HG03439 (cell line): ENCODE measurements at regions not wholly inside any gene's neighbourhood (a gene's known extent, or its start where the extent isn't known, plus 50 kb on each side); places are given as distances from the start of the nearest gene placed in this dataset.
"Not testable (repeated sequence)": the region's sequence is repeated elsewhere in the genome, so short reads cannot be mapped to it uniquely, and the experiment has no call there.

Experiments used
- ATAC-seq: cut with Tn5 transposase; IDR thresholded peaks from one replicate; pipeline ENCODE4 v1.9.1; 2021; ENCODE audit warnings: mild to moderate bottlenecking, moderate library complexity; ENCODE audit not compliant: unreplicated experiment

DNA sequence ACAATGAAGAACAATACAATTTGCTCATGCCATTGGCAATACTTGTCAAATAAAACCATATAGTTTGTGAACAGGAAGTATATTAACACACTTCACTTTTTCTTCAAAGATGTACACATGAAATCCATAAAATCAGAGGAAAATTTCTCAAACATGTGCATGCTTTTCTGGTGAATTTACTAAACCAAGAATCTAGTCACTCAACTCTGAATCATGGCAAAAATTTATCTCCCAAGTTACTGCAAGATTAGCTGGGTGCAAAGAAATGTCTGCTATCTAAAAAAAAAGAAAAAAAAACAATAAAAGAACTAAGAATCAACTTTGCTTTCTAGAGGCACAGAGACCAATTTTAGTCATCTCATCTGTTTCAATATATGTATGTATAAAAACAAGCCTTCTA is 419.2 kb downstream of the NR4A2 start:
- ATAC-seq, result no peak

DNA sequence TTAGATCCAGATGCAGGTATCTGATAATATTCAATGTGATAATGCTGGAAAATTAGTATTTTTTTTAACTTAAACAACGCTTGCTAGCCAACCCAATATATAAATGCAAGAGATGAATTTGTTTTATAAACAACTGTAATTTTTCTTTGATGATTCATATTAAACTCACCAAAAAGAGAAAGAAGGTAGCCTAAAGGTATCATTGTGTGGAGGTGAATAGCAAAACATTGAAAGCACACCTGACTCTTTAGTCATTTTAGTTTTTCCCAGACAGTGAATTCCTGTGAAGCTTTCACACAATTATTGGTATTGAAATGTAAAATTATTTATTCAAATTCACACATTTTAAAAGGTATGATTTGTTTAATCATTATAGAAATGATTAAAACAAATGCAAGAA is 424.0 kb downstream of the NR4A2 start:
- no peak for ATAC-seq

DNA sequence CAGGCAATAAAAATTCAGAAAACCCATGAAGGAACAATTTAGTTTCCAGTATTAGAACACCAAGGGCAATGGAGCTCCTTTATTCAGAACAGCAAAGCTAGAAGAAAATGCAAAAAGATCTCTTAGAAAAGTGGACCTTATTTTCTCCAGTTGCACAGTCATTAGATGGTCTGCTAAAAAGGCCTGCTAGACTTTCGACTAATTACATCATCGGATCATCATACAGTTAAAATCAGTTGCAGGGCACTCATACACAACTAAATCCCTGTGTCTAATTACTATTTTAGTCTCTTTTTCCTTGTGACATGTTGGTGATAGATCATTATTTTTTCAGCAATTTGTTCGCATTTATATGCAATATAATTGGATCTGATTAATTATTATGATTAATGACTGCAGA is 425.3 kb downstream of the NR4A2 start:
- ATAC-seq, result no peak

DNA sequence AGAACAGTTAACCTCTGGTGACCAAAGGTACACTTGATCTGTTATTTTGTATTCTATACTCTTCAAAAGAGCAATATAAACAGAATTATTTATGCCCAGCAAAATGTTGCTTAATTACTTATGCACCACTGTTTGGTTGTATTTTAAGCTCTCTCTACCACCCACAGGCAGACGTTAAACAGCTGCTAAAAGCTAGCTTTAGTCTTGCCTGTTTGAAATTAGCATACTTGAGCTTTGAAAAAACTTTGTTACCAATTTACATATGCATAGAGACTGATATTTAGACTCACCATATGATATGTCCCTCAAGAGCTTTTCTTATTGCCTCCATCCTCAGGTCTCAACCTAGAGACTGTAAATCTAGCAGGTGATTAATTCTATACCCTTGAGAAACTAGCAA is 426.9 kb downstream of the NR4A2 start:
- no peak for ATAC-seq

DNA sequence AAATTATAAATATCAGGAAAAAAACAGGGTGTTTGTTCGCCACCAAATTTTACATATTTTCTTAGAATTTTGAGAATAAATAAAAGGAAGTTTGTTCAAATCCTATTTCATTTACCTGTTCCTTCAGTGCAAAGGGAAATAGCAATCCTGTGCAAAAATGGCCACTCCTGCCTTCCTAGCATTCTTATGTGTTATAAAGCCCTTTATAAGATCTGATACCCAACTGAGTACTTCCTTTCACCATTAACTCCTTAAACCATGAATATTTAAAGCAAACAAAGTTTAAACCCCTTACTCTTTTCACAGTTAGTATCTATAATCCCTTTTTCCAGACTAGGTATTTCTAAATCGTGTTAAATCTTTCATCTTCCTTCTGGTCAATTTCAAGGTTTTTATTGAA is 427.8 kb downstream of the NR4A2 start:
- no peak for ATAC-seq

DNA sequence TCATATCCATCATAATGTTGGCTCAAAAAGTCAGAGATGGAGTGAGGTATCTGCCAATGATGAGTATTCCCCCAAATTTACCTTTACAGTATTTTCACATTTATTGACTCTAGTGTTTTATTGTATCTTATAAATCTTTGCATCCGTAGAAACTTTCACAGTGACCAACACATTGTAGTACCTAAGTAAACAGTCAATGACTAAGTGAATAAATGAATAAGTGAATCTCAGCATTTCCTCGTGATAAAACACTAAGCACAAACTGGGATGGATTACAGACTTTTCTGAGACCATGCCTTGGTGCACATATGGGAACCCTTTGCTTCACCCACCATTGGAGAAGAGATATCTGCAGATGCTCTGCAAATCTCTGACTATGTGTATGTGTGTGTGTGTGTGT is 429.9 kb downstream of the NR4A2 start:
- no peak for ATAC-seq

DNA sequence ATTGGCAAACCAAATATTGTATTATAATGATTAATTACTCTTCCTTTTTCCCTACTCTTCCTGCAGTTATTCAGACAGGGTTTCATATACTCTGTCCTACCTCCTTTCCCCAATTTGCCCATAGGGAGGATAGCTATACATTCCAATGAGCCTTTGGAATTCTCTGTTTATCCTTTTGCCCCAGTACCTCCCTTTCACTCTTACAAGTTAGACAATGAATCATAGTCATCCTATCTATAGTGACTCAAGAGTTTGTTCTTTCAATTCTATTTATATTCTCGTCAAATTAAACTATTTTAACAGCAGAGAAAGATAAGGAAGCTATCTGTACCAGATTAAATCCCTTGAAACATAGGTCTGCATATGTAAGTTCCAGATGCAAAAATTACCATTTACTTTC is 437.5 kb downstream of the NR4A2 start:
- ATAC-seq, result no peak

DNA sequence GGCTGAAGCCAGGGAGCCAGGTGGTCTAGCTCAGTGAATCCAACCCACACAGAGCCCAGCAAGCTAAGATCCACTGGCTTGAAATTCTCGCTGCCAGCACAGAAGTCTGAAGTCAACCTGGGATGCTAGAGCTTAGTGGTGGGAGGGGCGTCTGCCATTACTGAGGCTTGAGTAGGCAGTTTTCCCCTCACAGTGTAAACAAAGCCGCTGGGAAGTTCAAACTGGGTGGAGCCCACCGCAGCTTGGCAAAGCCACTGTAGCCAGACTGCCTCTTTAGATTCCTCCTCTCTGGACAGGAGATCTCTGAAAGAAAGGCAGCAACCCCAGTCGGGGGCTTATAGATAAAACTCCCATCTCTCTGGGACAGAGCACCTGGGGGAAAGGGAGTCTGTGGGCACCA is 452.1 kb downstream of the NR4A2 start:
- ATAC-seq, result not testable (repeated sequence)

DNA sequence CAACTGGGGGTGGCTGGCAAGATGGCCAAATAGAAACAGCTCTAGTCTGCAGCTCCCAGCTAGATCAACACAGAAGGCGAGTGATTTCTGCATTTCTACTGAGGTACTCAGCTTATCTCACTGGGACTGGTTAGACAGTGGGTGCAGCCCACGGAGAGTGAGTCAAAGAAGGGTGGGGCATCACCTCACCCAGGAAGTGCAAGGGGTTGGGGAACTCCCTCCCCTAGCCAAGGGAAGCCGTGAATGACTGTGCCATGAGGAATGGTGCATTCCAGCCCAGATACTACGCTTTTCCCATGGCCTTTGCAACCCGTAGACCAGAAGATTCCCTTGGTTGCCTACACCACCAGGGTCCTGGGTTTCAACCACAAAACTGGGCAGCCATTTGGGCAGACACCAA is 452.6 kb downstream of the NR4A2 start:
- not testable (repeated sequence) for ATAC-seq

DNA sequence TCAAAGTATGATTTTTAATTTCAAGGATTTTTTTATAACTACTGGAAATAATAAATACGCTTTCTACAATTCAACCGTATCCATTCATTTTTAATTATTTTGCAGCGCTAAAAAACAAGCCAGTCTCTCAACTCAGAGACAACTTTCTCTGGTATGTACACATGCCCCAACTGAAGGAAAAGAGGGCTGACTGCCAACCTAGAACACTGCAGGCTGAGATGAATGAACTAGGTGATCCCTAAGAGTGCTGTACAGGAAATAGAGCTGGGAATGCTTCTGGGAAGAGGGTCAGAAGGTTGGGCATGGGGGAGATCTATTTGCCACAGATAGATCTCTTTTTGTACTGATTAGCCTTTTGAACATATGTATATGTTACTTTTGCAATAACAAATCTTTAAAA is 460.1 kb downstream of the NR4A2 start:
- no peak for ATAC-seq

DNA sequence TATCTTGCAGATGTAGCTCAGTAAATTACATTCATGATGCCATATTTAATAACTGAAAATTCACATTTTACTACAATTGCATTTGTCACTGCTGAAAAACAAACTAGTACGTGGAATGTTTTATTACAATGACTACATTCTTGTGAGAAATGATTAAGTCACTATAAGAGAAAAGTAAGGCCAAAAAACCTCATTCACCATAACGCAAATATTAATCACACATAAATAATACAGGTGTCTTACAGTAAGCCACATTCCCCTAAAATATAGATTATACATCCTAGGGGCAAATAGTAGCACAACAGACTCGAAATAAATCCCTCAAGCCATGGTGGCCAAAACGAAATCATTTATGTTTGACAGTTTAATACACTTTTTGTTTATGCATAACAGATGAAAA is 460.6 kb downstream of the NR4A2 start:
- no peak for ATAC-seq

DNA sequence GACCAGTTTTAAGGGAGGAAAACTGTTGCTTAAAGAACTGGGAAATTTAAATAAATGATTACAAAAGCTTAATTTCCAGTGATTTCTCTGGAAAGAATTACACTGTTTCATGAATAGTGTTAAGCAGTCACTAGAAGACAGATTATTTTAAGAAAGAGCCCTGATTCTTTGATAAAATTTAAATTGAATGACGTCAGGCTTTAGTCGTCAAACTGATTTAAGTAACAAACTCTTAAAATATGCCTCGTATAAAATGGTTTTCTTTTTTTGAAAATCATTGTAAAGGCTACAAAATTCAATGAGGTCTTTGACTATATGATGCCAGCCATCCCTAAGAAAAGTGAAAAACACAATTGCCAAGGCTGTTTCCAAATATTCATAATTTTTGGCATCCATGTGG is 465.0 kb downstream of the NR4A2 start:
- ATAC-seq, result no peak

DNA sequence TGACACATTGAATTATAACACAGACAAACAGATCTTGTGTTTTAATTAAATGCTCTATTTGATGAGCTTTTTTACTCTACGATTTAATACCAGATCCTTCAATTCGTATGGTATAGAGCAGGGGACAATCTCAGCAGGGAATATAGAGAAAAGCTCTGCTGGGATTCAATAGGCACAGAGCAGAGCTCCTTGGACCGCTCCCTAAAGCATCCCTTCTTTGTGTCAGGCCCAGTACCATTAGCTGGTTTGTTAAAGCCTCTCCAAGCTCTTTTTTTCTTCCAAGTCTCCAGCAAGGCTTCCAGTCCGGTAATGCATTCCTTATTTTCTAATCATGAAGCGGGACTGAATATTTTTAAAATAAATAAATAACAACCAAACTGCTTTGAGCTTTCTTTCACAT is 466.0 kb downstream of the NR4A2 start:
- ATAC-seq, result no peak

DNA sequence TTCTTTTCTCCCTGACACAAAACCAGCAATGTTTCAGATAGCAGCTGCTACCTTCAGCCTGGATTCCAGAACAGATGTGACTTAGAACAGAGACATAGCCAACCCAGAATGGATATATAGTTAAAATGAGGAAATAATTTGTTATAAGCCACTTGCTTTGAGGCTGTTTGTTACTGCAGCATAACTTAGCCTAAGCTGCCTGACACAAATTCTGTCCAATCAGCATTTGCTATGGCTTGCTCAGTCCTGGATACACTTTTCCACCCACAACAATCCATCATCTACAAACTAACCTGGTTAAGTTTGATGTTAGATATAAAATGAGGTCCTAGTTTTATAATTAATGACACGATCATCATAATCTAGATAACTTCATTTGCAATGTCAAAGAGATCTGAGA is 480.4 kb downstream of the NR4A2 start:
- no peak for ATAC-seq

DNA sequence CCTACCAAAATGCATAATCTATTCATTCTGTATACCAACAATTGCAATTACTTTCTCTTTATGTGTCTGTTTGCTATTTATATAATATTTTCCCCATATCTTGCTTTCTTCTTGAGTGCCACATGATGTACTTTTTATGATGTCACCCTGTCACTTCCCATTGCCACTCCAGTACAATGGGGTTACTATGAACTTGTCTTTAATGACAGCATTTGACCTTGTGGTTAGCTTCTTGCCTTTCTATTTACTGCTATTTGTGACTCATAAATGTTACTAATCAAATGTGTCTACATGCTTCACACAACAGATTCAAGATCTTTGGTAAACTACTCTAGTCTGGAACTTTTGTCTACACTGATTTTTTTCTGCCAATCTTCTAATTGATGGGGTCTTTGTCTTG is 486.3 kb downstream of the NR4A2 start:
- no peak for ATAC-seq

DNA sequence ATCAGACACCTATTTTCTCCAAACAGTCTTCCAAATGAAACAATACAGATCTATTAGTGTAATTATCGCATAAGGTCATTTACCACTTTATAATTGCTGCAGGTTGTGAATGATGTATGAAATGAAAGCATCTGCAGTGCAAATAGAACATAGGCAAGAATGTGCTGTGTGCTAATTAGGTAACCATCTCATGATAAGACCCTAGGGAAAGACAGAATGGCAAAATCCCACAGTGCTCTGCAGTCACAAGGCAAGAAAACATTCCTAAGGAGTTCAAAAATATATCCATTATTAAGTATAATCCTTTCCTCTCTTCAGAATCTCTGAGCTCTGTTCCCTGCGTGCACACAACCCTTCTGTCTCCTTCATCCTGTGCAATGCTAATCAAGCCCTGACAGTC is 488.1 kb downstream of the NR4A2 start:
- ATAC-seq, result no peak

DNA sequence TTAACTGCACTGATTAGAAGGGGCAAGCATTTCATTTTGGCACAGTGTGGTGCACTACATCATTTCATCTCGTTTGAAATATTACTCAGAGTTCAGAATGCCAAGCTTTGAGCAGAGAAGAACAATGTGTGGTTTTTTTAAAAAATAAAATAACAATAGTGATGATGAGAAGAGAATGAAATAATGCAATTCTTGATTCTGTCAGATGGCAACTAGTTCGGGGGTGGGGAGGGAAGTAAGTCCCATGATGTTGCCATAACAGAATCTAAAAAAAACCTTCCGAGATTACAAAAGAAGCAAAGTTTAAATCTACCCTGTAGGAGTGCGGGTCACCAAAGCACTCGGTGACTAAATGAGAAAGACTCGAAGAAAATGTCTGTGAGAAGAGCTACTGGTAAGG is 490.4 kb downstream of the NR4A2 start:
- no peak for ATAC-seq

DNA sequence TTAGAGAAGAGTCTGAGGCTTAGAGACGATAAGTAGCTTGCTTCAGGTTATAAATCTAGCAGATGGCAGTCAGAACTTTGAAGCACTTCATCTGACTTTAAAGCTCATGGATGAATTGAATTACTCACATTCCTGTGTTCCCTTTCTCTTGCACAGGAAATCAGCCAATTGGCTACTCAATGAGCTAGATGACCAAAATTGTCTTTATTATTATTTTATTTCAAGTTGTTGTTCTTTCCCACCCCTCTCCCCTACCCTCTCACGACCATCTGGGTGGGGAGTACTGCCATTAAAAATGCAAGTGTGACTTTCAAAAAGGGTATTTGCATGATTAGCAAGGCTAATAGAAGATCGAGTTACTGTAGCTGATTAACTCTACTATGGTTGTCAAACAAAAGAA is 491.1 kb downstream of the NR4A2 start:
- no peak for ATAC-seq

DNA sequence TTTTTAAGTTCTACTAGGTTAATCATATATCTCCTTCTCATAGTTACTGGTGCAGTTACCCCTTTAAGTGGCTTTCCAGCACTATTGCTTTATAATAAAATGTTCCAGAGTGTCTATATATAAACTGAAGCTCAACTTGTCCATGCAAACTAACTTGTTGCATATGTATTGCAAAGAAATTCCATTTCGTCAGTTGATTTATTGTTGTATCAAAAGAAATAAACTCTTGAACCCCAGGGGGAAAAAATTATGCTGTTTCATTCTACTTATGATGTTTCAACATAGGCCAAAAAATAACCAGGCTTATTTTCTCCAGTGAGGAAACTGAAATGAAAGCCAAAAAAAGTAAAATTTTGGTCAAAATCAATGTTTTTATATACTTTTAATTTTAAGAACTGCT is 491.9 kb downstream of the NR4A2 start:
- ATAC-seq, result no peak

DNA sequence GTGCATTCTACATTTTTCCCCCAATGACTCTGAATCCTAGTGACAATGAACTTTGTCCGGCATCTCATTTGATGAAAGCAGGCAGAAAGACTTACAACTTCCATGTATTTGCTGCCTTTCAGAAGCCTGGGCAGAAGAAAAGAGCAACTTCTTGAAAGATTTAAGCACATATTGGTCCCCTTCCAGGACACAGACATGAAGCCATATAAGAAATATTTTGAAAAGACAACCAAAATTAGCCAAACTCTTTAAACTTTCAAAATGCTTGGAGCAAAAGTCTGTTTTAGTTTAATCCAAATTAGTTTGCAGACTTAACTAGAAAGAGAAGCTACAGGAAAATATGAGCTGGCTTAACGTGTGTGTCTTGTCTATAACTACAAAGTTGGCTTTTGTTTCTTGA is 492.5 kb downstream of the NR4A2 start:
- no peak for ATAC-seq

DNA sequence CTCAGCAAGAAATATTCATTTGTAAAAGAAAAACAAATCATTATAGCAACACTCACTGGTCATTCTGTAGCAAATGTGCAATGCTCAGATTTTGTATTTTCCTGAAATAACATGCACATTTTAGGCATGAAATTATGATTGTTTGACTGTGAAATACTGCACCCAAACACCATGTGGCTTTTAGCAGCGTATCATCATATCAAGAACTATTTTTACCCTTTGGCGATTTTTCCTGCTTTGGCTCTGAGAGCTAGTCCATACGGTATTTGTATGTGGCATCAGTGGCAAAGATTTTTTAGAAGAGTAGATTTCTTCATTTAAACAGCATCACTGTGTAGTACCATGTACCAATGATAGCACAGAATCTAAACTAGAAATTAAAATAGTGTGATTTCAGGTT is 493.1 kb downstream of the NR4A2 start:
- ATAC-seq, result no peak

DNA sequence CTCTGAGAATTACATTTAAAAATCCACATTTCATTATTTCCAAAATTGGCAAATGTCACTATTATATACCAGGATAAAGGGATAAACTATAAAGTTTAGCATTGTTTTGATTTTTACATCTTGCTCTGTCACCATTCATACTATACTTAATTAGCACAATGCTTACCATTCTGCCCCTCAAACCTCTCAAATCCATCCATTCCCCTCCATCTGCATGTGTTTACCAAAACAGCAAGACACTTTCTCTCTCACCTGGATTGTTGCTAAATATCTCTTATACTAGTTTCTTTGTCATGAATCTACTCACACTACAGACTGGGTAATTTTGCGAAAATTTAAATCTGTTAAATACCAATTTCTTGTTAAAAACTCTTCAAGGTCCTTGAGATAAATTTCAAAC is 496.1 kb downstream of the NR4A2 start:
- no peak for ATAC-seq

DNA sequence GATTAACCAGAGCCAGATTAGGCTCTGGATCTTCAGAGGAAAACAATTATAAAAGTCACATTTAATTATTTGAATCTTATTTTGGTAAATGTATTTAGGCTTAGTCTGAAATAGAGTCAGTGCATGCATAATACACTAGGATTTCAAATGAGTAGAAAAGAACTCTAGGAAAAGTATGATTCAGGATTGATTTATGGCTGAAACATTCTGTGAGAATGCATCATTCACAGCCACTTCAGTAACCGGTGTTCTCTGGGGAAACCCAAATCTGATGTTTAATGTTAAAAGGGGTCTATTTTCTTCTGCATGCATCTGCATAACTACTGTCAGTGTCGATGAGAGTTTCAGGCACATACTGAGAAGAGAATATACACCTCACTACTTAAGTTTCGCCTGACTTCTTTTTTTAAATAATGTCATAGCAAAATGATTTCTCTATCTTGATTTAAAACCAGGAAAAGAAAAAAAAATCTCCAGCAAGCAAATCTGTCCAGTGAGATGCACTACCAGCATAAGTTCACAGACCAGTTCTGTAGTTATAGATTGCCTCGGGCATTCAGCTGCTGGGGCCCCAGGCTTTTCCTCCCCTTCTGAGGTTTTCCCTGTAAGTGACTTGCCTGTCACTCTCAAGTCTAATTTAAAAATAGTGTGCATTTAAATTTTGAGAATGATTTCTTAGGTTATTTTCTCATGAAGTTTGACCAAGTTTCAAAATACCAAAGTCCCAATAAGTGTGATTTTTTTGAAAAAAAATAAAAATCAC is 501.5 kb downstream of the NR4A2 start:
- no peak for ATAC-seq
